ENCODE measurements at regions not wholly inside any gene's neighbourhood (a gene's known extent, or its start where the extent isn't known, plus 50 kb on each side); places are given as distances from the start of the nearest gene placed in this dataset.

GRCh38 chr2:63716146-63716545 lies 125.5 kb upstream of the UGP2 start:
- Histone ChIP-seq H2AFZ (ENCODE audit: insufficient read depth, low read depth, low read length, poor library complexity, severe bottlenecking) (no peak overlapping the region), H4K20me1 (ENCODE audit: control insufficient read depth, insufficient read depth, low read length, poor library complexity, severe bottlenecking) (no peaks in the 10 kb centered on the region), H3K36me3 (replicated peaks in 1 of 2; ENCODE audit: control extremely low read depth in 1 of 2, control insufficient read depth in 1 of 2, extremely low read depth in 1 of 2, insufficient read depth in 2 of 2, low read length in 1 of 2) (no peaks in the 10 kb centered on the region), H3K4me3 (ENCODE audit: control extremely low read depth in 1 of 5, extremely low read depth in 1 of 5, insufficient read depth in 1 of 5, low read depth in 2 of 5, low read length in 4 of 5) (no peak overlapping the region), H3K9me3 (ENCODE audit: control extremely low read depth in 1 of 3, control insufficient read depth in 2 of 3, insufficient read depth in 1 of 3, low read length in 2 of 3) (peaks cover 0 to 1% (median 0%) of the 10 kb centered on the region in 3 donors), H3K4me2 (replicated peaks; ENCODE audit: low read depth, low read length, poor library complexity, severe bottlenecking) (no peak overlapping the region), H3K79me2 (ENCODE audit: control insufficient read depth, insufficient read depth, low read length) (no peaks in the 10 kb centered on the region), H3K27me3 (replicated peaks in 1 of 4; ENCODE audit: control extremely low read depth in 1 of 4, control insufficient read depth in 3 of 4, insufficient read depth in 4 of 4, low read length in 3 of 4) (no peaks in the 10 kb centered on the region), H3K27ac (ENCODE audit: low read length in 2 of 2) (no peak overlapping the region), H3K9ac (ENCODE audit: low read length) (no peak overlapping the region), H3K4me1 (ENCODE audit: control insufficient read depth in 2 of 2, insufficient read depth in 2 of 2, low read length in 2 of 2) (no peaks in the 10 kb centered on the region)
- Mint-ChIP-seq H3K27ac (no peak overlapping the region), H3K27me3 (peaks cover 7% of the 10 kb centered on the region), H3K4me3 (no peak overlapping the region), H3K4me1 (no peaks in the 10 kb centered on the region), H3K9me3 (ENCODE audit: insufficient read depth) (no peaks in the 10 kb centered on the region)
- POLR2A ChIA-PET: no interaction called here
- intact Hi-C loops (cut with micrococcal nuclease): no loop called here
- CTCF ChIA-PET: no interaction called here
- no CpG with 5 or more reads among the region's 2 CpGs for WGBS (ENCODE audit: insufficient coverage)
- TF ChIP-seq, protein P1, sequence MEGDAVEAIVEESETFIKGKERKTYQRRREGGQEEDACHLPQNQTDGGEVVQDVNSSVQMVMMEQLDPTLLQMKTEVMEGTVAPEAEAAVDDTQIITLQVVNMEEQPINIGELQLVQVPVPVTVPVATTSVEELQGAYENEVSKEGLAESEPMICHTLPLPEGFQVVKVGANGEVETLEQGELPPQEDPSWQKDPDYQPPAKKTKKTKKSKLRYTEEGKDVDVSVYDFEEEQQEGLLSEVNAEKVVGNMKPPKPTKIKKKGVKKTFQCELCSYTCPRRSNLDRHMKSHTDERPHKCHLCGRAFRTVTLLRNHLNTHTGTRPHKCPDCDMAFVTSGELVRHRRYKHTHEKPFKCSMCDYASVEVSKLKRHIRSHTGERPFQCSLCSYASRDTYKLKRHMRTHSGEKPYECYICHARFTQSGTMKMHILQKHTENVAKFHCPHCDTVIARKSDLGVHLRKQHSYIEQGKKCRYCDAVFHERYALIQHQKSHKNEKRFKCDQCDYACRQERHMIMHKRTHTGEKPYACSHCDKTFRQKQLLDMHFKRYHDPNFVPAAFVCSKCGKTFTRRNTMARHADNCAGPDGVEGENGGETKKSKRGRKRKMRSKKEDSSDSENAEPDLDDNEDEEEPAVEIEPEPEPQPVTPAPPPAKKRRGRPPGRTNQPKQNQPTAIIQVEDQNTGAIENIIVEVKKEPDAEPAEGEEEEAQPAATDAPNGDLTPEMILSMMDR (IDR thresholded peaks at IDR 0.05): no peak
- TF ChIP-seq EZH2 (IDR thresholded peaks at IDR 0.05; ENCODE audit: borderline replicate concordance, insufficient read depth, low read depth, low read length, poor library complexity, severe bottlenecking): no peak
- DNase-seq (no peak), ATAC-seq (ENCODE audit: low read depth) (no peak)

- Histone ChIP-seq H3K4me2 (replicated peaks; ENCODE audit: low read depth, low read length, poor library complexity, severe bottlenecking) (no peak overlapping the region), H3K36me3 (replicated peaks in 1 of 2; ENCODE audit: control extremely low read depth in 1 of 2, control insufficient read depth in 1 of 2, extremely low read depth in 1 of 2, insufficient read depth in 2 of 2, low read length in 1 of 2) (no peaks in the 10 kb centered on the region), H3K9ac (ENCODE audit: low read length) (no peak overlapping the region), H2AFZ (ENCODE audit: insufficient read depth, low read depth, low read length, poor library complexity, severe bottlenecking) (no peak overlapping the region), H3K27me3 (replicated peaks in 1 of 4; ENCODE audit: control extremely low read depth in 1 of 4, control insufficient read depth in 3 of 4, insufficient read depth in 4 of 4, low read length in 3 of 4) (no peaks in the 10 kb centered on the region), H3K9me3 (ENCODE audit: control extremely low read depth in 1 of 3, control insufficient read depth in 2 of 3, insufficient read depth in 1 of 3, low read length in 2 of 3) (peaks cover 0 to 1% (median 0%) of the 10 kb centered on the region in 3 donors), H3K4me3 (ENCODE audit: control extremely low read depth in 1 of 5, extremely low read depth in 1 of 5, insufficient read depth in 1 of 5, low read depth in 2 of 5, low read length in 4 of 5) (no peak overlapping the region), H3K79me2 (ENCODE audit: control insufficient read depth, insufficient read depth, low read length) (no peaks in the 10 kb centered on the region), H3K27ac (ENCODE audit: low read length in 2 of 2) (no peak overlapping the region), H4K20me1 (ENCODE audit: control insufficient read depth, insufficient read depth, low read length, poor library complexity, severe bottlenecking) (no peaks in the 10 kb centered on the region), H3K4me1 (ENCODE audit: control insufficient read depth in 2 of 2, insufficient read depth in 2 of 2, low read length in 2 of 2) (no peaks in the 10 kb centered on the region)
- no peaks in the 10 kb centered on the region for H3K9me3 Mint-ChIP-seq (ENCODE audit: insufficient read depth)
- H3K27me3 Mint-ChIP-seq: peaks cover 7% of the 10 kb centered on the region
- no peak for DNase-seq
- ChIA-PET CTCF (no interaction called here), POLR2A (no interaction called here)
- H3K4me3 Mint-ChIP-seq: no peak overlapping the region
- TF ChIP-seq, protein P1 (IDR thresholded peaks at IDR 0.05): no peak
- no peak for TF ChIP-seq EZH2 (IDR thresholded peaks at IDR 0.05; ENCODE audit: borderline replicate concordance, insufficient read depth, low read depth, low read length, poor library complexity, severe bottlenecking)
- no peak overlapping the region for H3K27ac Mint-ChIP-seq
- intact Hi-C loops (cut with micrococcal nuclease): no loop called here
- no peak for ATAC-seq (ENCODE audit: low read depth)
- H3K4me1 Mint-ChIP-seq: no peaks in the 10 kb centered on the region
- no CpG with 5 or more reads among the region's 1 CpG for WGBS (ENCODE audit: insufficient coverage)
Measured at GRCh38 chr2:63719052-63719451, 122.6 kb upstream of the UGP2 start.

All from B cell (primary cell).